Activated CD4-positive, alpha-beta T cell treated with anti-CD3 and anti-CD28 coated beads, Interleukin-2, amount 50 U/mL, for 24 hours (primary cell): ENCODE measurements at regions not wholly inside any gene's neighbourhood (a gene's known extent, or its start where the extent isn't known, plus 50 kb on each side); places are given as distances from the start of the nearest gene placed in this dataset.

ENCODE experiments used
- DNase-seq, 2 donors: peaks; one replicate each; pipeline ENCODE4 v3.0.0-alpha.2; 2020; ENCODE audit warnings: low read depth in 1 of 2, low spot score in 1 of 2

DNA sequence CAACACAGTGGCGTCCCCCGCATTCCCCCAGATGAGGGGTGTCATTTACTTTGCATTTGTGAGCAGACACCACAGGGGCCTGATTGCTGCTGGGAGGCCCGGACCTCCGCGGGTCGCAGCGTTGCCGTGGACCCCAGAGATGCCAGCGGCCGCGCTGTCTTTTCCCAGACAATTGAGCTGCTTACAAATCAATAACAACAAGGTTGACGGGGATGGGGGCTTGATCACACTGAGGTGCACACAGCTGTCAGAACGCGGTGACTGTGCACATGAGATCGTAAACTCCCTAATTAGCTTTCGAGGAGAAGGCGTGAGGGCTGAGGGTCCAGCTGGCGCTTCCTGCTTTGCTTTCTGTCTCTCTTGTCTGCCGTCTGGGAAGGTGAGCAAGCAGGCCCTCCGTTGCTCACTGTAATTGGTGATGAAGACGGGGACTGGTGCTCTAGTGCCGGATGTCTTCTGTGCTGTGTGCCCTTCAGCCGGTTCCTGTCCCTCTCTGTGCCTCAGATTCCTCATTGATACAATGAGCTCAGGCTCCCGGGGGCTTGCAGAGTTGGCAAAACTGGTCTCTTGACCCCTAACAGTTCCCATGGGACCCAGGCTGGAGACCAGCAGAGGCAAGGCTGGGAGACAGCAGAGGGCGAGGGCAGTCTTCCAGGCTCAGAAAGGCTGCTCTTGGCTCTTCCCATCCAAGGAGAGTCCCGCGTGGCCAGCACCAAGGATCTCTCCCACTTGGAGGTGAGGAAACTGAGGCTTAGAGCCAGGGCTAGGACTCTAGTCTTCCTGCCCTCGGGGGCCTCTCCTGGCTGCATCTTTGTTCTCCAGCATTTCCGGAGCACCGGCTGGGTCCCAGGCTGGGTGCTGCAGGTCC lies 126.0 kb upstream of the PMEPA1 start:
- DNase-seq = no peak

- no peak for DNase-seq
Measured at GRCh38 chr20:57835074-57835452, 125.2 kb upstream of the PMEPA1 start.

- no peak for DNase-seq
Measured at GRCh38 chr20:57834306-57835073, 124.7 kb upstream of the PMEPA1 start.

DNA sequence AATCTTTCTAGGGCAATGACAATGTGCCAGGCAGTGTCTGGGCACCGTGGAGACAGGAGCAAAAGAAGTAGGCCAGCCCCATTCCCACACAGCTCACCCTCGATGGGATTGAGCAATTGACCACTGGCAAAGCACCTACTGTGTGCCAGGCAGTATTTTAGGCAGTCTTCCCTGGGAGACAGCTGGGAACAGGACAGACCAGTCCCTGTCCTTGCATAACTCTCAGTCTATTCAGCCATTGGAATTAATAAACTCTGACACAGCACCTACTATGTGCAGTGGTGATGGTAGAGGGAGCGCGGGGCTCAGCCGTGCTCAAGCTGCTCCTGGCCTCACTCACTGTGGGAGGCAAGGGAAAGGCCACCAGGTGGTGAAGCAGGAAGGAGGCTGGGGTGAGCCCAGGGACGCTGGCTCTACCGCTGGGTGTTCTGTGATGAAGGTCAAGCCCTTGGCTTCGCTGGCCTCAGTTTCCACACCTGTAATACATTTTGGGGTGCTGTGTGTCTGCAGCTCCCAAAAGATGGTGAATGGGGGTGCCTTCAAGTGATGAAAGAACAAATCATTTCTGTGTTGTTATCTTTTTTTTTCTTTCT lies 122.3 kb upstream of the PMEPA1 start:
- DNase-seq = no peak

GRCh38 chr20:57831326-57831992 lies 121.6 kb upstream of the PMEPA1 start:
- no peak for DNase-seq

DNA sequence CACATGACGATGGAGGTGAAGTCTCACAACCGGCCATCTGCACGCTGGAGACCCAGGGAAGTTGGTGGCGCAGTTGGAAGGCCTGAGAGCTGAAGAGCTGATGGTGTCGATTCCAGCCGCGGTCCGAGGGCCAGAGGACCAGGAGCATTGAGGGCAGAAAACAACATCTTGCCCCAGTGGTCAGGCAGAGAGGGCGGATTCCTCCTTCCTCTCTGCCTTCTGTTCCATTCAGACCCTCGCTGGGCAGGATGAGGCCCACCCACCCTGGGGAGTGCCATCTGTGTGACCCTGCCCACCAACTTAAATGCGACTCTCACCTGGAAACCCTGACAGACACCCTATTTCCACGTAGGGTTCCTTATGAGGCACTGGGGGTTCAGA lies 120.7 kb upstream of the PMEPA1 start:
- DNase-seq = no peak

GRCh38 chr20:57829805-57830514 lies 120.1 kb upstream of the PMEPA1 start:
- DNase-seq = no peak

DNA sequence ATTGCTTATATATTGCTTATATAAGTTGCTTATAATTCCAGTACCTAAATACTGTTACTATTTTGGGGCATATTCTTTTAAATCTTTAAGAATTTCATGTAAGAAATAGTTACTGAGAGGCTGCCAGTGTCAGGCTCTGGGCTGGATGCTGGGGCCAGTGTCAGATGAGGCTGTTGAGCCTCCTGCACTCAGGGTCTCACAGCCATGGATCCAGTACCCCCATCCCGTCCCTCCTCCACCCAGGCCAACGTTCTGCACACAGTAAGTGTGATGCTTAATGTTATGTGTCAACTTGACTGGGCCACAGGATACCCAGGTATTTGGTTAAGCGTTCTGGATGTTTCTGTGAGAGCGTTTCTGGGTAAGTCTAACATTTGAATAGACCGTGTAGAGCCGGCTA lies 119.5 kb upstream of the PMEPA1 start:
- no peak for DNase-seq

GRCh38 chr20:57828696-57829095 lies 118.9 kb upstream of the PMEPA1 start:
- no peak for DNase-seq

DNA sequence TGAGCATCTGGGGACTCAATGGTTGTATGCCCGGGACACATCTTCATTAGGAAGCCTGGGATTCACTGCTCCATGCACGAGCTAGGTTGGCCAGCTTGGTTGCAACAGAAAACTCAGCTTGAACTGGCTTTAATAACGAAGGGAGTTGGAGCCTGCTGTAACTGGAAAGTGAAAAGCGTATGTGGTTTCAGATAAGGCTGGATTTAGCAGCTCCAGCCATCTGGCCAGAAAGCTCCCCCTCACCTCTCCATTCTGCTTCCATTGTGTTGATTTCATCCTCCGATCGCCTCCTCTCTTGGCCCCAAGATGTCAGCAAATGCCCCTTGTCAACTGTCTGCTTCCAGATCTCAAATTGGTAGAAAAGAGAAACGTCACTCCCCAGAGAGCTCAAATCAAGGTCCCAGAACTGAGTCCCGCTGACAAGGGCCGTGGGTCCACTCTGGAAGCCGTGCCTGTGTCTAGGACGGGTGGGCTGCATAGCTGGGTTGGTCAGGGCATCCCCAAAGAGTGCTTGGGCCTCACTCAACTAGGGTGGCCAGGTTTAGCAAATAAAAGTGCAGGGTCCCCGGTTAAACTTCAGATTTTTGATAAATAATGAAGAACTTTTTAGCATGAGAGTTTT lies 117.0 kb upstream of the PMEPA1 start:
- DNase-seq = no peak

GRCh38 chr20:57824909-57825308 lies 115.1 kb upstream of the PMEPA1 start:
- DNase-seq = no peak

- no peak for DNase-seq
Measured at GRCh38 chr20:57821935-57822334, 112.1 kb upstream of the PMEPA1 start.

DNA sequence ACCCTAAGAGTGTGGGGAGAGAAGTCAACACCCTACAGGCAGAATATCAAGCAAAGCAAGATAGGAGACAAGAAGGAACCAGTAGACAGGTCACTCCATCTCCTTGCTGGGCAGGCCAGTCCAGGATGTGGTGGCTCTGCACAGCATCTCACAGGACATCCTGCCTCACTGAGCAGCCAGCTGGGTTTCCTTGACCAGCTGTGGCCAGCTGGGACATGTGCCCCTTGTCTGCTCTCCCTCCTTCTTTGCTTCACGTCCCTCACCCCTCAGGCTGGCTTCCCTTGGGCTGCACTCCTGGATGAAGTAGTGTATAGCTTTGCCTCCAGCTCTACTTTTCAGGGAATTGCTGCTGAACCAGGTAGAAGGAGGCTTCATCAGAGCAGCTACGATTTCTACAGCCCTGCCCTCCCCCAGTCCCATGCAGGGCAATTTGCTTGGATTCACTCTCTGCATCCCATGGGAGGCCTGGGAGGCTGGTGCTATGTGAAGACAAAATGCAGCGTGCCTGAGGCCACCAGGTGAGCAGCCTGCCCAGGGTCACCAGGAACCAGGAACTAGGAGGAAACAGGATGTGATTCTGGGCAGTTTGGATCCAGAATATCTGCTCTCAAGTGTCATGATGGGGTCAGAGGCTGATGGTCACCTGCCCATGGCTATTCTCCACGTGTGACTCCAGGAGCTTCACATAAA lies 110.0 kb upstream of the PMEPA1 start:
- no peak for DNase-seq

- DNase-seq = no peak
Measured at GRCh38 chr20:57819291-57819690, 109.5 kb upstream of the PMEPA1 start.

DNA sequence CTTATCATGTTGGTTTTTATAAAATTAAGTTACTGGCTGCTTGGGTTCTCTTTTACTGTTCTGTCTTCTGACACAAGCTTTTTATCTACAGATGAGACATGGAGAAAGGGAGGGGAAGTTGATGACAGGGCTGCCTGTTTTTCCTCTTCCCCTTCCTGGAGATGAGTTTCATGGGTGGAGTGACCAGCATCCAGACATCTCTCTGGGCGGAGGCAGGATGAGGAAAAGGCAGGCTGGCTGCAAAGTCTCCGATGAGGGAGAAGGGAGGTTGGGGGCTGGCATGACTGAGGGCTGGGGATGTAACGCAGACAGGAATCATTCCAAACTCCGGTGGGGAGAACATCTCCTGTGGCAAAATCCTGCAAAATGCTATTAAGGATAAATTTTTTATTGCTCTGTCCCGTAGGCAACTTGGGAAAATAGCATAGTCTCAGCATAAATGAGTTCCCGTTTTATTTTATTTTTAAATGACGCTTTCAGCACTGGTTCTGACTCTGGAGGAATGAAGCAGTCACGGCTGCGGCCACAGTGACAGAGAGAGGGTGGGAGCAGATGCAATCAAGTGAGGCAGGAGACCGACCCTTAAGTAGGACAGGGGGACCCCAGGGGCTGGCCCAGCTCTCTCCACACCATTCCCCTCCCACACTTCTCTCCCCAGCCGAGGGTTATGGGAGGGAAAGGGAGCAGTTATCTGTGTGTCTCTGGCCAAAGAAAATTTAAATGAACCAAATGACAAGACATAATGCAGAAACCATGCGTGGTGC lies 108.8 kb upstream of the PMEPA1 start:
- no peak for DNase-seq

DNA sequence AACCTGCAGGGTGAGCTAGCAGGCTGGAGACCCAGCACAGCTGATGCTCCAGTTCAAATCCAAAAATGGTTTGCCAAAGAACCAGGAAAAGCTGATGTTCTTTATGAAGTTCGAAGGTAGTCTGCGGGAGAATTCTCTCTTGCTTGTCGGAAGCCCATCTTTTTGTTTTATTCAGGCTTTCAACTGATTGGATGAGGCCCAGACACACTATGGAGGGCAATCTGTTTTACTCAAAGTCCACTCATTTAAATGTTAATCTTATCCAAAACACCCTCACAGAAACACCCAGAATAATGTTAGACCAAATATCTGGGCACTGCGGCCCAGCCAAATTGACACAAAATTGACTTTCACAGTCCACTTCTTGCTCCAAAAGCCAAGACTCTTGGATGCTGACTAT lies 105.6 kb upstream of the PMEPA1 start:
- DNase-seq = no peak

GRCh38 chr20:57814529-57814928 lies 104.7 kb upstream of the PMEPA1 start:
- no peak for DNase-seq

GRCh38 chr20:57813509-57814269 lies 103.9 kb upstream of the PMEPA1 start:
- no peak for DNase-seq
